B cell (primary cell): ENCODE measurements at regions not wholly inside any gene's neighbourhood (a gene's known extent, or its start where the extent isn't known, plus 50 kb on each side); places are given as distances from the start of the nearest gene placed in this dataset.

Source experiments
- ATAC-seq: fragments of 200-7000 bp; cut with Tn5 transposase; one replicate; pipeline ENCODE4 v1.10.0; 2021; ENCODE audit warnings: low read depth, mild to moderate bottlenecking, moderate number of reproducible peaks, moderate library complexity
- CTCF ChIA-PET: fragments of 350-600 bp; sonication (Branson Sonifier 250); formaldehyde crosslinking; loops from one replicate; lab custom pipeline; 2021; ENCODE audit warnings: antibody characterized with exemption, inconsistent platforms; lab: Charles Lee
- POLR2A ChIA-PET: fragments of 350-600 bp; sonication (Branson Sonifier 250); formaldehyde crosslinking; loops from one replicate; lab custom pipeline; 2021; ENCODE audit warnings: antibody characterized with exemption; lab: Charles Lee
- DNase-seq: peaks from one replicate; pipeline ENCODE4 v3.0.0; 2013
- H2AFZ ChIP-seq: 2 replicates; pipeline ENCODE4 v1.6.1; 2012; ENCODE audit warnings: mild to moderate bottlenecking, low read depth, low read length; ENCODE audit not compliant: insufficient read depth, poor library complexity, severe bottlenecking
- H3K27ac ChIP-seq, 2 donors: 1 replicate in 1 of 2; 2 replicates in 1 of 2; pipeline ENCODE4 v1.5.1; 2012 to 2013; ENCODE audit warnings: low read length in 2 of 2, mild to moderate bottlenecking in 2 of 2, moderate library complexity in 1 of 2
- H3K27me3 ChIP-seq, 4 experiments: fragments of 200-600 bp in 1 of 4; sonication (generic) in 1 of 4; replicated peaks in 1 of 4; 1 replicate in 2 of 4; 2 replicates in 2 of 4; pipeline versions ENCODE4 v1.6.1 to v1.7.0; 2013 to 2016; ENCODE audit warnings: low read length in 3 of 4, mild to moderate bottlenecking in 2 of 4, mixed read lengths in 1 of 4, moderate library complexity in 1 of 4; ENCODE audit not compliant: insufficient read depth in 4 of 4, control insufficient read depth in 3 of 4; ENCODE audit errors: control extremely low read depth in 1 of 4
- H3K36me3 ChIP-seq, 2 experiments: replicated peaks in 1 of 2; 1 replicate in 1 of 2; 2 replicates in 1 of 2; pipeline versions ENCODE4 v1.6.1 to v1.7.1; 2013; ENCODE audit warnings: low read length in 1 of 2; ENCODE audit not compliant: insufficient read depth in 2 of 2, control insufficient read depth in 1 of 2; ENCODE audit errors: control extremely low read depth in 1 of 2, extremely low read depth in 1 of 2
- H3K4me1 ChIP-seq, 2 donors: fragments of 200-600 bp in 1 of 2; sonication (generic) in 1 of 2; 1 replicate in 1 of 2; 2 replicates in 1 of 2; pipeline versions ENCODE4 v1.5.1 to v1.6.1; 2013 to 2017; ENCODE audit warnings: low read length in 2 of 2; ENCODE audit not compliant: control insufficient read depth in 2 of 2, insufficient read depth in 2 of 2
- H3K4me2 ChIP-seq: replicated peaks from 2 replicates; pipeline ENCODE3; 2012; ENCODE audit warnings: mild to moderate bottlenecking, low read depth, low read length; ENCODE audit not compliant: poor library complexity, severe bottlenecking
- H3K4me3 ChIP-seq, 5 experiments: fragments of 200-600 bp in 1 of 5; sonication (generic) in 1 of 5; 1 replicate in 3 of 5; 2 replicates in 2 of 5; pipeline versions ENCODE4 v1.5.1 to v1.7.0; 2011 to 2016; ENCODE audit warnings: low read length in 4 of 5, mild to moderate bottlenecking in 4 of 5, low read depth in 2 of 5, control low read depth in 1 of 5, moderate library complexity in 1 of 5; ENCODE audit not compliant: insufficient read depth in 1 of 5; ENCODE audit errors: control extremely low read depth in 1 of 5, extremely low read depth in 1 of 5
- H3K79me2 ChIP-seq: fragments of 200-600 bp; sonication (generic); one replicate; pipeline ENCODE4 v1.6.0; 2016; ENCODE audit warnings: low read length; ENCODE audit not compliant: control insufficient read depth, insufficient read depth
- H3K9ac ChIP-seq: fragments of 200-600 bp; sonication (generic); 2 replicates; pipeline ENCODE4 v1.6.1; 2017; ENCODE audit warnings: mild to moderate bottlenecking, low read length, moderate library complexity
- H3K9me3 ChIP-seq, 3 donors: one replicate each; pipeline versions ENCODE4 v1.6.1 to v1.7.1; 2013; ENCODE audit warnings: low read length in 2 of 3; ENCODE audit not compliant: control insufficient read depth in 2 of 3, insufficient read depth in 1 of 3; ENCODE audit errors: control extremely low read depth in 1 of 3
- H4K20me1 ChIP-seq: 2 replicates; pipeline ENCODE4 v1.6.0; 2012; ENCODE audit warnings: mild to moderate bottlenecking, low read length; ENCODE audit not compliant: insufficient read depth, control insufficient read depth, poor library complexity, severe bottlenecking
- H3K27ac Mint-ChIP-seq: one replicate; pipeline ENCODE4 v1.8.0; 2021; ENCODE audit warnings: mixed read lengths
- H3K27me3 Mint-ChIP-seq: one replicate; pipeline ENCODE4 v1.8.0; 2021; ENCODE audit warnings: mixed read lengths
- H3K4me1 Mint-ChIP-seq: one replicate; pipeline ENCODE4 v1.8.0; 2021; ENCODE audit warnings: mixed read lengths
- H3K4me3 Mint-ChIP-seq: one replicate; pipeline ENCODE4 v1.8.0; 2021; ENCODE audit warnings: mixed read lengths
- H3K9me3 Mint-ChIP-seq: one replicate; pipeline ENCODE4 v1.8.0; 2022; ENCODE audit warnings: mixed read lengths; ENCODE audit not compliant: insufficient read depth
- CTCF ChIP-seq: fragments of 200-600 bp; IDR thresholded peaks from one replicate; pipeline ENCODE4 v1.8.0; 2022; ENCODE audit warnings: antibody characterized with exemption, mild to moderate bottlenecking
- EZH2 ChIP-seq: IDR thresholded peaks from 2 replicates; pipeline ENCODE4 v1.6.1; 2012; ENCODE audit warnings: borderline replicate concordance, low read depth, mild to moderate bottlenecking, moderate library complexity, low read length; ENCODE audit not compliant: insufficient read depth, poor library complexity, severe bottlenecking
- WGBS: methylation state at CpG from one replicate; pipeline ENCODE4 v1.1.5; 2013; ENCODE audit warnings: missing lambda C conversion rate; ENCODE audit not compliant: insufficient coverage; 5-methylcytosine and 5-hydroxymethylcytosine counted together
- intact Hi-C: fragments of 100-400 bp; cut with micrococcal nuclease; formaldehyde crosslinking; loops from one replicate; pipeline ENCODE4 v1.10.0; 2022

DNA sequence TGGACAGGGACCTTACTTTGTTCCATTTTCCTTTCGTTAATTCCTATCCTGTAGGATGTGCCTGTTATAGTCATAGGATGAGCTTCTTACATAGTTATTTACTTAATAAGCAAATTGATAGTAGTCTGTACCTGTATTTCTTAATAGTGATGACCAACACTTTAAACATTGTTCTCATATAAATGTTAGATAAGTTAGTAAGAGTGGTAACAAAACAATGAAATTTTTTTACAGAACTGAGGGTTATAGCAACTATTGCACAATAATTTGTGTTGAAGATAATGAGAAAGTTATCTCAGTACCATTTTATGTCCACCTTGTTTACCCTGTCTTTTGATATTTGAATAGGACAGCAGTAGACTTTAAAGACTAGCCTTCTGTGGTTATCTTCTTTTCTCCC, 162.9 kb upstream of the ELL2 start:
- H3K9ac ChIP-seq = no peak overlapping the region
- CTCF ChIA-PET = no interaction called here
- Mint-ChIP-seq H3K9me3 (no peaks in the 10 kb centered on the region), H3K27ac (no peak overlapping the region), H3K4me3 (no peak overlapping the region), H3K27me3 (peaks cover 16% of the 10 kb centered on the region), H3K4me1 (no peaks in the 10 kb centered on the region)
- H3K27ac ChIP-seq = no peak overlapping the region
- no peak for TF ChIP-seq EZH2
- no peak for TF ChIP-seq CTCF
- H3K36me3 ChIP-seq = no peaks in the 10 kb centered on the region
- no peaks in the 10 kb centered on the region for H3K9me3 ChIP-seq
- no peak overlapping the region for H2AFZ ChIP-seq
- no peaks in the 10 kb centered on the region for H4K20me1 ChIP-seq
- WGBS = no CpG with 5 or more reads among the region's 1 CpG
- H3K4me2 ChIP-seq = no peak overlapping the region
- intact Hi-C loops = no loop called here
- no peak for DNase-seq
- POLR2A ChIA-PET = no interaction called here
- H3K79me2 ChIP-seq = no peaks in the 10 kb centered on the region
- H3K4me1 ChIP-seq = no peaks in the 10 kb centered on the region
- no peak for ATAC-seq
- no peak overlapping the region for H3K4me3 ChIP-seq
- H3K27me3 ChIP-seq = no peaks in the 10 kb centered on the region

DNA sequence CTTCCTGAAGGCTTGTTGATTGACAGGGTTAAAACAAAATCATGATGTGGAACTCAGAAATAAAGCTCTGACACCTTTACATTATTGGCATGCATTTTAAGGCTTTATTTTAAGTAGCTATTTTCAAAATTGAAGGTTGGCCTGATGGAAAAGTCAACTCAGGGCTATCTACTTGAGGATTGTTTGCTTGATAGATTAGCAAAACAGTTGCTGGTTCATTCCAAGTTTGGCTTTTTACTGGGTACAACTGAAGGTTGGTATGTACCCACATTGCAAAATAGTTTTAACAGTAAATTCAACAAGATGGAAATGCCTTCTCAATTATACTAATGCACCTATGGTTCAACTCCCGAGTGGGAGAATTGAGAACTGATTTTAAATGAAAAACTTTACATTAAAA, 161.8 kb upstream of the ELL2 start:
- no peak overlapping the region for H3K27ac ChIP-seq
- H3K79me2 ChIP-seq = no peaks in the 10 kb centered on the region
- Mint-ChIP-seq H3K4me1 (no peaks in the 10 kb centered on the region), H3K4me3 (no peak overlapping the region), H3K27me3 (peaks cover 20% of the 10 kb centered on the region), H3K9me3 (no peaks in the 10 kb centered on the region), H3K27ac (no peak overlapping the region)
- no peak overlapping the region for H2AFZ ChIP-seq
- ATAC-seq = no peak
- no peak overlapping the region for H3K9ac ChIP-seq
- ChIA-PET CTCF (no interaction called here), POLR2A (no interaction called here)
- H4K20me1 ChIP-seq = no peaks in the 10 kb centered on the region
- no peaks in the 10 kb centered on the region for H3K4me1 ChIP-seq
- H3K4me3 ChIP-seq = no peak overlapping the region
- H3K9me3 ChIP-seq = no peaks in the 10 kb centered on the region
- DNase-seq = no peak
- no CpG with 5 or more reads among the region's 1 CpG for WGBS
- no peaks in the 10 kb centered on the region for H3K27me3 ChIP-seq
- intact Hi-C loops = no loop called here
- no peak overlapping the region for H3K4me2 ChIP-seq
- H3K36me3 ChIP-seq = no peaks in the 10 kb centered on the region
- no peak for TF ChIP-seq EZH2
- no peak for TF ChIP-seq CTCF
